B cell (primary cell): ENCODE measurements at regions not wholly inside any gene's neighbourhood (a gene's known extent, or its start where the extent isn't known, plus 50 kb on each side); places are given as distances from the start of the nearest gene placed in this dataset.

Source experiments
- ATAC-seq: fragments of 200-7000 bp; cut with Tn5 transposase; one replicate; pipeline ENCODE4 v1.10.0; 2021; ENCODE audit warnings: low read depth, mild to moderate bottlenecking, moderate number of reproducible peaks, moderate library complexity
- CTCF ChIA-PET: fragments of 350-600 bp; sonication (Branson Sonifier 250); formaldehyde crosslinking; loops from one replicate; lab custom pipeline; 2021; ENCODE audit warnings: antibody characterized with exemption, inconsistent platforms; lab: Charles Lee
- POLR2A ChIA-PET: fragments of 350-600 bp; sonication (Branson Sonifier 250); formaldehyde crosslinking; loops from one replicate; lab custom pipeline; 2021; ENCODE audit warnings: antibody characterized with exemption; lab: Charles Lee
- DNase-seq: peaks from one replicate; pipeline ENCODE4 v3.0.0; 2013
- H2AFZ ChIP-seq: 2 replicates; pipeline ENCODE4 v1.6.1; 2012; ENCODE audit warnings: mild to moderate bottlenecking, low read depth, low read length; ENCODE audit not compliant: insufficient read depth, poor library complexity, severe bottlenecking
- H3K27ac ChIP-seq, 2 donors: 1 replicate in 1 of 2; 2 replicates in 1 of 2; pipeline ENCODE4 v1.5.1; 2012 to 2013; ENCODE audit warnings: low read length in 2 of 2, mild to moderate bottlenecking in 2 of 2, moderate library complexity in 1 of 2
- H3K27me3 ChIP-seq, 4 experiments: fragments of 200-600 bp in 1 of 4; sonication (generic) in 1 of 4; replicated peaks in 1 of 4; 1 replicate in 2 of 4; 2 replicates in 2 of 4; pipeline versions ENCODE4 v1.6.1 to v1.7.0; 2013 to 2016; ENCODE audit warnings: low read length in 3 of 4, mild to moderate bottlenecking in 2 of 4, mixed read lengths in 1 of 4, moderate library complexity in 1 of 4; ENCODE audit not compliant: insufficient read depth in 4 of 4, control insufficient read depth in 3 of 4; ENCODE audit errors: control extremely low read depth in 1 of 4
- H3K36me3 ChIP-seq, 2 experiments: replicated peaks in 1 of 2; 1 replicate in 1 of 2; 2 replicates in 1 of 2; pipeline versions ENCODE4 v1.6.1 to v1.7.1; 2013; ENCODE audit warnings: low read length in 1 of 2; ENCODE audit not compliant: insufficient read depth in 2 of 2, control insufficient read depth in 1 of 2; ENCODE audit errors: control extremely low read depth in 1 of 2, extremely low read depth in 1 of 2
- H3K4me1 ChIP-seq, 2 donors: fragments of 200-600 bp in 1 of 2; sonication (generic) in 1 of 2; 1 replicate in 1 of 2; 2 replicates in 1 of 2; pipeline versions ENCODE4 v1.5.1 to v1.6.1; 2013 to 2017; ENCODE audit warnings: low read length in 2 of 2; ENCODE audit not compliant: control insufficient read depth in 2 of 2, insufficient read depth in 2 of 2
- H3K4me2 ChIP-seq: replicated peaks from 2 replicates; pipeline ENCODE3; 2012; ENCODE audit warnings: mild to moderate bottlenecking, low read depth, low read length; ENCODE audit not compliant: poor library complexity, severe bottlenecking
- H3K4me3 ChIP-seq, 5 experiments: fragments of 200-600 bp in 1 of 5; sonication (generic) in 1 of 5; 1 replicate in 3 of 5; 2 replicates in 2 of 5; pipeline versions ENCODE4 v1.5.1 to v1.7.0; 2011 to 2016; ENCODE audit warnings: low read length in 4 of 5, mild to moderate bottlenecking in 4 of 5, low read depth in 2 of 5, control low read depth in 1 of 5, moderate library complexity in 1 of 5; ENCODE audit not compliant: insufficient read depth in 1 of 5; ENCODE audit errors: control extremely low read depth in 1 of 5, extremely low read depth in 1 of 5
- H3K79me2 ChIP-seq: fragments of 200-600 bp; sonication (generic); one replicate; pipeline ENCODE4 v1.6.0; 2016; ENCODE audit warnings: low read length; ENCODE audit not compliant: control insufficient read depth, insufficient read depth
- H3K9ac ChIP-seq: fragments of 200-600 bp; sonication (generic); 2 replicates; pipeline ENCODE4 v1.6.1; 2017; ENCODE audit warnings: mild to moderate bottlenecking, low read length, moderate library complexity
- H3K9me3 ChIP-seq, 3 donors: one replicate each; pipeline versions ENCODE4 v1.6.1 to v1.7.1; 2013; ENCODE audit warnings: low read length in 2 of 3; ENCODE audit not compliant: control insufficient read depth in 2 of 3, insufficient read depth in 1 of 3; ENCODE audit errors: control extremely low read depth in 1 of 3
- H4K20me1 ChIP-seq: 2 replicates; pipeline ENCODE4 v1.6.0; 2012; ENCODE audit warnings: mild to moderate bottlenecking, low read length; ENCODE audit not compliant: insufficient read depth, control insufficient read depth, poor library complexity, severe bottlenecking
- H3K27ac Mint-ChIP-seq: one replicate; pipeline ENCODE4 v1.8.0; 2021; ENCODE audit warnings: mixed read lengths
- H3K27me3 Mint-ChIP-seq: one replicate; pipeline ENCODE4 v1.8.0; 2021; ENCODE audit warnings: mixed read lengths
- H3K4me1 Mint-ChIP-seq: one replicate; pipeline ENCODE4 v1.8.0; 2021; ENCODE audit warnings: mixed read lengths
- H3K4me3 Mint-ChIP-seq: one replicate; pipeline ENCODE4 v1.8.0; 2021; ENCODE audit warnings: mixed read lengths
- H3K9me3 Mint-ChIP-seq: one replicate; pipeline ENCODE4 v1.8.0; 2022; ENCODE audit warnings: mixed read lengths; ENCODE audit not compliant: insufficient read depth
- EZH2 ChIP-seq: IDR thresholded peaks from 2 replicates; pipeline ENCODE4 v1.6.1; 2012; ENCODE audit warnings: borderline replicate concordance, low read depth, mild to moderate bottlenecking, moderate library complexity, low read length; ENCODE audit not compliant: insufficient read depth, poor library complexity, severe bottlenecking
- WGBS: methylation state at CpG from one replicate; pipeline ENCODE4 v1.1.5; 2013; ENCODE audit warnings: missing lambda C conversion rate; ENCODE audit not compliant: insufficient coverage; 5-methylcytosine and 5-hydroxymethylcytosine counted together
- intact Hi-C: fragments of 100-400 bp; cut with micrococcal nuclease; formaldehyde crosslinking; loops from one replicate; pipeline ENCODE4 v1.10.0; 2022
- TF ChIP-seq, protein P1 (sequence below): fragments of 200-600 bp; IDR thresholded peaks from one replicate; pipeline ENCODE4 v1.8.0; 2022; ENCODE audit warnings: antibody characterized with exemption, mild to moderate bottlenecking

DNA sequence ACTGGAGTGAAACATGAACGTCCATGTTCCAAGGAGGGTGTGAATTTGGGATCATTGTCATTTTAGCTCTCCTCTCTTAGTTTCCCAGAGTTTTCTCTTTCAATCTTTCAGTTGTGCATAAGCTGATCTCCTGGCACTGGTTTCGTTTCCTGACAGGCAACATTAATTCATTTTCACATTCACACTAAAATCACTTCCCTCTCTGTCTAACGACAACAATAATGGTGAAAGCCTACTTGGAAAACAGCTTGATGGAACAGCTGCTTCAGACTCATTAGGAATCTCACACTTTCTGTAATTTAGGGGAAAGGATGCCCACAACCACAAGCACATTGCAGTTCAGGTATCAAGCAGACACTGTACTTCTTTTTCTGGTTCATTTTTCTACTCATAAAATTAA lies 188.6 kb downstream of the TRIM36 start:
- no peaks in the 10 kb centered on the region for H3K79me2 ChIP-seq
- 86% methylated on average over 3 of the region's 3 CpGs for WGBS
- DNase-seq (no peak), ATAC-seq (no peak)
- intact Hi-C loops = no loop called here
- H3K4me3 ChIP-seq = no peak overlapping the region
- H3K4me2 ChIP-seq = no peak overlapping the region
- Mint-ChIP-seq H3K4me1 (no peaks in the 10 kb centered on the region), H3K27ac (no peak overlapping the region), H3K27me3 (no peaks in the 10 kb centered on the region), H3K9me3 (peaks cover 4% of the 10 kb centered on the region), H3K4me3 (no peak overlapping the region)
- H3K27ac ChIP-seq = no peak overlapping the region
- H4K20me1 ChIP-seq = no peaks in the 10 kb centered on the region
- no peak overlapping the region for H3K9ac ChIP-seq
- H3K36me3 ChIP-seq = no peaks in the 10 kb centered on the region
- ChIA-PET POLR2A (no interaction called here), CTCF (no interaction called here)
- H3K9me3 ChIP-seq = no peaks in the 10 kb centered on the region
- no peaks in the 10 kb centered on the region for H3K4me1 ChIP-seq
- no peak overlapping the region for H2AFZ ChIP-seq
- no peak for TF ChIP-seq EZH2
- TF ChIP-seq, protein P1, sequence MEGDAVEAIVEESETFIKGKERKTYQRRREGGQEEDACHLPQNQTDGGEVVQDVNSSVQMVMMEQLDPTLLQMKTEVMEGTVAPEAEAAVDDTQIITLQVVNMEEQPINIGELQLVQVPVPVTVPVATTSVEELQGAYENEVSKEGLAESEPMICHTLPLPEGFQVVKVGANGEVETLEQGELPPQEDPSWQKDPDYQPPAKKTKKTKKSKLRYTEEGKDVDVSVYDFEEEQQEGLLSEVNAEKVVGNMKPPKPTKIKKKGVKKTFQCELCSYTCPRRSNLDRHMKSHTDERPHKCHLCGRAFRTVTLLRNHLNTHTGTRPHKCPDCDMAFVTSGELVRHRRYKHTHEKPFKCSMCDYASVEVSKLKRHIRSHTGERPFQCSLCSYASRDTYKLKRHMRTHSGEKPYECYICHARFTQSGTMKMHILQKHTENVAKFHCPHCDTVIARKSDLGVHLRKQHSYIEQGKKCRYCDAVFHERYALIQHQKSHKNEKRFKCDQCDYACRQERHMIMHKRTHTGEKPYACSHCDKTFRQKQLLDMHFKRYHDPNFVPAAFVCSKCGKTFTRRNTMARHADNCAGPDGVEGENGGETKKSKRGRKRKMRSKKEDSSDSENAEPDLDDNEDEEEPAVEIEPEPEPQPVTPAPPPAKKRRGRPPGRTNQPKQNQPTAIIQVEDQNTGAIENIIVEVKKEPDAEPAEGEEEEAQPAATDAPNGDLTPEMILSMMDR = no peak
- H3K27me3 ChIP-seq = no peaks in the 10 kb centered on the region

DNA sequence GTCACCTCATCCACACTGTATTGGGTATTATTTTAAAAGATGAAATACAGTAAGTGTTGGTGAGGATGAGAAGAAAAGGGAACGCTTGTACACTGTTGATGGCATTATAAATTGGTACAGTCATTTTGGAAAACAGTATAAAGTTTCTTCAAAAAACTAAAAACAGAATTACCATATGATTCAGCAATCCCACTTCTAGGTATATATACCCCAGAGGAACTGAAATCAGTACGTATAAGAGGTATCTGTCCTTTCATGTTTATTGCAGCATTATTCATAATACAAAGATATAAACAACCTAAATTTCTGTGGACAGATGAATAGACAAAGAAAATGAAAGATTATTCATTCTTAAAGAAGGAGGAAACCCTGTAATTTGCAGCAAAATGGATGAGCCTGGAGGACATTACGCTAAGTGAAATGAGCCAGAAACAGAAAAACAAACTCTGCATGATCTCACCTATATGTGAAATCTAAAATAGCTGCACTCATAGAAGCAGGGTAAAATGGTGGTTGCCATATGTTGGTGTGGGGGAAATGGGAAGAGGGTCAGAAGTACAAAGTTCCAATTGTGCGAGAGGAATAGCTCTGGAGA lies 191.6 kb downstream of the TRIM36 start:
- Histone ChIP-seq H3K4me2 (no peak overlapping the region), H3K27ac (no peak overlapping the region), H2AFZ (no peak overlapping the region), H3K79me2 (no peaks in the 10 kb centered on the region), H3K9ac (no peak overlapping the region), H3K27me3 (no peaks in the 10 kb centered on the region), H4K20me1 (no peaks in the 10 kb centered on the region), H3K4me1 (no peaks in the 10 kb centered on the region), H3K9me3 (no peaks in the 10 kb centered on the region), H3K4me3 (no peak overlapping the region), H3K36me3 (no peaks in the 10 kb centered on the region)
- TF ChIP-seq, protein P1 = no peak
- no peak for TF ChIP-seq EZH2
- ATAC-seq (no peak), DNase-seq (no peak)
- no peaks in the 10 kb centered on the region for H3K27me3 Mint-ChIP-seq
- H3K9me3 Mint-ChIP-seq = peaks cover 4% of the 10 kb centered on the region
- H3K27ac Mint-ChIP-seq = no peak overlapping the region
- CTCF ChIA-PET = no interaction called here
- POLR2A ChIA-PET = no interaction called here
- H3K4me3 Mint-ChIP-seq = no peak overlapping the region
- intact Hi-C loops = no loop called here
- no peaks in the 10 kb centered on the region for H3K4me1 Mint-ChIP-seq
- WGBS = no CpG with 5 or more reads among the region's 4 CpGs
